IgD-negative memory B cell (primary cell): ENCODE measurements at regions not wholly inside any gene's neighbourhood (a gene's known extent, or its start where the extent isn't known, plus 50 kb on each side); places are given as distances from the start of the nearest gene placed in this dataset.

Experiments used
- H3K27ac Mint-ChIP-seq, 3 donors: one replicate each; pipeline ENCODE4 v1.8.0; 2020 to 2022; ENCODE audit warnings: mild to moderate bottlenecking in 3 of 3, mixed read lengths in 3 of 3, moderate library complexity in 1 of 3
- H3K27me3 Mint-ChIP-seq: one replicate; pipeline ENCODE4 v1.8.0; 2021; ENCODE audit warnings: mixed read lengths
- H3K36me3 Mint-ChIP-seq: one replicate; pipeline ENCODE4 v1.8.0; 2020; ENCODE audit warnings: mild to moderate bottlenecking, mixed read lengths
- H3K4me1 Mint-ChIP-seq, 3 donors: one replicate each; pipeline ENCODE4 v1.8.0; 2020 to 2022; ENCODE audit warnings: mixed read lengths in 3 of 3, mild to moderate bottlenecking in 1 of 3
- H3K4me3 Mint-ChIP-seq, 4 donors: one replicate each; pipeline ENCODE4 v1.8.0; 2020 to 2022; ENCODE audit warnings: mild to moderate bottlenecking in 4 of 4, mixed read lengths in 4 of 4, moderate library complexity in 3 of 4
- H3K9me3 Mint-ChIP-seq, 3 donors: one replicate each; pipeline ENCODE4 v1.8.0; 2020 to 2021; ENCODE audit warnings: mixed read lengths in 3 of 3, mild to moderate bottlenecking in 1 of 3

- no peaks in the 10 kb centered on the region for H3K27me3 Mint-ChIP-seq
- H3K27ac Mint-ChIP-seq = no peak overlapping the region
- peaks cover 1 to 6% (median 1%) of the 10 kb centered on the region in 3 donors for H3K9me3 Mint-ChIP-seq
- H3K4me3 Mint-ChIP-seq = no peak overlapping the region
- H3K4me1 Mint-ChIP-seq = no peaks in the 10 kb centered on the region
- no peaks in the 10 kb centered on the region for H3K36me3 Mint-ChIP-seq
Observed at GRCh38 chr4:16450724-16451123, 224.5 kb upstream of the TAPT1 start.

- Mint-ChIP-seq H3K27me3 (no peaks in the 10 kb centered on the region), H3K27ac (no peak overlapping the region), H3K4me3 (no peak overlapping the region), H3K36me3 (no peaks in the 10 kb centered on the region), H3K9me3 (peaks cover 1 to 2% (median 1%) of the 10 kb centered on the region in 3 donors), H3K4me1 (no peaks in the 10 kb centered on the region)
Observed at GRCh38 chr4:16450031-16450430, 223.8 kb upstream of the TAPT1 start.

- Mint-ChIP-seq H3K9me3 (peaks cover 0 to 1% (median 0%) of the 10 kb centered on the region in 3 donors), H3K27me3 (no peaks in the 10 kb centered on the region), H3K27ac (no peak overlapping the region), H3K4me3 (no peak overlapping the region), H3K36me3 (no peaks in the 10 kb centered on the region), H3K4me1 (no peaks in the 10 kb centered on the region)
Observed at GRCh38 chr4:16449406-16449805, 223.1 kb upstream of the TAPT1 start.

GRCh38 chr4:16448241-16448840 lies 222.1 kb upstream of the TAPT1 start:
- Mint-ChIP-seq H3K4me1 (no peaks in the 10 kb centered on the region), H3K9me3 (no peaks in the 10 kb centered on the region), H3K4me3 (no peak overlapping the region), H3K27me3 (no peaks in the 10 kb centered on the region), H3K27ac (no peak overlapping the region), H3K36me3 (no peaks in the 10 kb centered on the region)

GRCh38 chr4:16443504-16444088 lies 217.3 kb upstream of the TAPT1 start:
- no peak overlapping the region for H3K4me3 Mint-ChIP-seq
- H3K9me3 Mint-ChIP-seq = peaks cover 0 to 3% (median under 1%) of the 10 kb centered on the region in 3 donors
- H3K4me1 Mint-ChIP-seq = peaks cover 0 to 2% (median 0%) of the 10 kb centered on the region in 3 donors
- H3K36me3 Mint-ChIP-seq = no peaks in the 10 kb centered on the region
- no peaks in the 10 kb centered on the region for H3K27me3 Mint-ChIP-seq
- H3K27ac Mint-ChIP-seq = no peak overlapping the region

GRCh38 chr4:16442296-16442695 lies 216.0 kb upstream of the TAPT1 start:
- no peak overlapping the region for H3K27ac Mint-ChIP-seq
- no peaks in the 10 kb centered on the region for H3K27me3 Mint-ChIP-seq
- peaks cover 0 to 2% (median 0%) of the 10 kb centered on the region in 3 donors for H3K4me1 Mint-ChIP-seq
- no peaks in the 10 kb centered on the region for H3K36me3 Mint-ChIP-seq
- no peak overlapping the region for H3K4me3 Mint-ChIP-seq
- peaks cover 3 to 9% (median 7%) of the 10 kb centered on the region in 3 donors for H3K9me3 Mint-ChIP-seq

GRCh38 chr4:16439768-16440167 lies 213.5 kb upstream of the TAPT1 start:
- Mint-ChIP-seq H3K4me1 (peaks cover 0 to 2% (median 0%) of the 10 kb centered on the region in 3 donors), H3K27ac (no peak overlapping the region), H3K27me3 (no peaks in the 10 kb centered on the region), H3K4me3 (no peak overlapping the region), H3K9me3 (peaks cover 6 to 11% (median 7%) of the 10 kb centered on the region in 3 donors), H3K36me3 (no peaks in the 10 kb centered on the region)

- Mint-ChIP-seq H3K4me1 (peaks cover 0 to 2% (median 0%) of the 10 kb centered on the region in 3 donors), H3K36me3 (no peaks in the 10 kb centered on the region), H3K27me3 (no peaks in the 10 kb centered on the region), H3K4me3 (no peak overlapping the region), H3K9me3 (peaks cover 6 to 11% (median 10%) of the 10 kb centered on the region in 3 donors), H3K27ac (no peak overlapping the region)
Observed at GRCh38 chr4:16438986-16439385, 212.7 kb upstream of the TAPT1 start.

- Mint-ChIP-seq H3K27ac (no peak overlapping the region), H3K27me3 (no peaks in the 10 kb centered on the region), H3K9me3 (peaks cover 8 to 11% (median 10%) of the 10 kb centered on the region in 3 donors), H3K36me3 (no peaks in the 10 kb centered on the region), H3K4me1 (peaks cover 0 to 2% (median 0%) of the 10 kb centered on the region in 3 donors), H3K4me3 (no peak overlapping the region)
Observed at GRCh38 chr4:16437836-16438235, 211.6 kb upstream of the TAPT1 start.

GRCh38 chr4:16431866-16432265 lies 205.6 kb upstream of the TAPT1 start:
- Mint-ChIP-seq H3K4me3 (no peak overlapping the region), H3K27me3 (peaks cover 1% of the 10 kb centered on the region)

GRCh38 chr4:16418814-16419213 lies 192.5 kb upstream of the TAPT1 start:
- peaks cover 0 to 2% (median 0%) of the 10 kb centered on the region in 3 donors for H3K4me1 Mint-ChIP-seq
- no peak overlapping the region for H3K4me3 Mint-ChIP-seq
- no peak overlapping the region for H3K27ac Mint-ChIP-seq
- peaks cover 0 to 6% (median under 1%) of the 10 kb centered on the region in 3 donors for H3K9me3 Mint-ChIP-seq
- H3K36me3 Mint-ChIP-seq = no peaks in the 10 kb centered on the region
- peaks cover under 1% of the 10 kb centered on the region for H3K27me3 Mint-ChIP-seq

More at GRCh38 chr4:16431866-16432265, 205.6 kb upstream of the TAPT1 start:
- Mint-ChIP-seq H3K27ac (no peak overlapping the region), H3K4me1 (no peaks in the 10 kb centered on the region), H3K9me3 (peaks cover 7 to 9% (median 8%) of the 10 kb centered on the region in 3 donors), H3K36me3 (no peaks in the 10 kb centered on the region)

GRCh38 chr4:16417198-16417597 lies 190.9 kb upstream of the TAPT1 start:
- Mint-ChIP-seq H3K27me3 (peaks cover 2% of the 10 kb centered on the region), H3K9me3 (peaks cover 0 to 7% (median 2%) of the 10 kb centered on the region in 3 donors), H3K4me3 (no peak overlapping the region), H3K27ac (no peak overlapping the region), H3K36me3 (no peaks in the 10 kb centered on the region), H3K4me1 (peaks cover 0 to 2% (median 0%) of the 10 kb centered on the region in 3 donors)

GRCh38 chr4:16416601-16417000 lies 190.3 kb upstream of the TAPT1 start:
- Mint-ChIP-seq H3K27me3 (peaks cover 2% of the 10 kb centered on the region), H3K4me1 (peaks cover 0 to 2% (median 0%) of the 10 kb centered on the region in 3 donors), H3K36me3 (no peaks in the 10 kb centered on the region), H3K9me3 (peaks cover 0 to 9% (median 2%) of the 10 kb centered on the region in 3 donors), H3K27ac (no peak overlapping the region), H3K4me3 (no peak overlapping the region)

- Mint-ChIP-seq H3K9me3 (peaks cover 0 to 9% (median 2%) of the 10 kb centered on the region in 3 donors), H3K4me3 (no peak overlapping the region), H3K27ac (no peak overlapping the region), H3K4me1 (peaks cover 0 to 2% (median 0%) of the 10 kb centered on the region in 3 donors), H3K27me3 (peaks cover 2% of the 10 kb centered on the region), H3K36me3 (no peaks in the 10 kb centered on the region)
Observed at GRCh38 chr4:16415751-16416150, 189.5 kb upstream of the TAPT1 start.

GRCh38 chr4:16413814-16414555 lies 187.7 kb upstream of the TAPT1 start:
- H3K4me3 Mint-ChIP-seq = no peak overlapping the region
- H3K9me3 Mint-ChIP-seq = peaks cover 0 to 3% (median 2%) of the 10 kb centered on the region in 3 donors
- H3K27me3 Mint-ChIP-seq = peaks cover 2% of the 10 kb centered on the region
- H3K36me3 Mint-ChIP-seq = no peaks in the 10 kb centered on the region
- peaks cover 0 to 2% (median 0%) of the 10 kb centered on the region in 3 donors for H3K4me1 Mint-ChIP-seq
- no peak overlapping the region for H3K27ac Mint-ChIP-seq
